Stomach (tissue), 8 donors: ENCODE measurements at regions not wholly inside any gene's neighbourhood (a gene's known extent, or its start where the extent isn't known, plus 50 kb on each side); places are given as distances from the start of the nearest gene placed in this dataset.

Experiments
- DNase-seq, 2 donors: peaks; one replicate each; pipeline versions ENCODE4 v3.0.0 to v3.0.0-alpha.2; 2013 to 2019
- H3K27ac ChIP-seq, 5 donors: fragments of 200-600 bp in 4 of 5; sonication (generic) in 4 of 5; one replicate each; pipeline ENCODE4 v1.5.1; 2013 to 2019; ENCODE audit warnings: mild to moderate bottlenecking in 1 of 5, moderate library complexity in 1 of 5
- H3K27me3 ChIP-seq, 3 donors: fragments of 200-600 bp; sonication (generic); one replicate each; pipeline ENCODE4 v1.5.1; 2017 to 2019; ENCODE audit warnings: mixed run types in 1 of 3
- H3K36me3 ChIP-seq, 4 donors: fragments of 200-600 bp; sonication (generic); 1 replicate in 3 of 4; 2 replicates in 1 of 4; pipeline ENCODE4 v1.5.1; 2016 to 2019
- H3K4me1 ChIP-seq, 4 donors: fragments of 200-600 bp; sonication (generic); one replicate each; pipeline ENCODE4 v1.5.1; 2016 to 2019
- H3K4me3 ChIP-seq, 4 donors: fragments of 200-600 bp; sonication (generic) in 3 of 4; one replicate each; pipeline ENCODE4 v1.5.1; 2016 to 2019; ENCODE audit warnings: mild to moderate bottlenecking in 1 of 4
- H3K9me3 ChIP-seq, 4 donors: fragments of 200-600 bp; sonication (generic); one replicate each; pipeline ENCODE4 v1.5.1; 2016 to 2019
- EP300 ChIP-seq: sonication (generic); formaldehyde crosslinking; IDR thresholded peaks from one replicate; pipeline ENCODE4 v1.6.1; 2017; ENCODE audit warnings: antibody characterized with exemption
- POLR2A ChIP-seq, 4 donors: fragments of 450-650 bp; IDR thresholded peaks; one replicate each; pipeline ENCODE4 v1.6.1; 2016; ENCODE audit warnings: antibody characterized with exemption in 4 of 4, control low read depth in 2 of 4, mild to moderate bottlenecking in 1 of 4, moderate library complexity in 1 of 4
- POLR2AphosphoS5 ChIP-seq, 3 donors: sonication (generic); formaldehyde crosslinking; IDR thresholded peaks; one replicate each; pipeline ENCODE4 v1.6.1; 2016; ENCODE audit warnings: antibody characterized with exemption in 3 of 3
- WGBS, 5 donors: extraction: QIAGEN DNeasy Blood & Tissue Kit in 3 of 5; methylation state at CpG; one replicate each; pipeline versions ENCODE4 v1.1.5 to v1.1.7; 2013 to 2018; 5-methylcytosine and 5-hydroxymethylcytosine counted together
- intact Hi-C: fragments of 100-400 bp; cut with DNase I; formaldehyde crosslinking; loops from one replicate; pipeline ENCODE4 v1.15.1; 2023; ENCODE audit warnings: low total_unique reads
- TF ChIP-seq, protein P1 (sequence below), 7 experiments: fragments of 450-650 bp in 4 of 7; fragments of 200-600 bp in 3 of 7; sonication (generic) in 3 of 7; IDR thresholded peaks; one replicate each; pipeline ENCODE4 v1.5.1; 2016 to 2019; ENCODE audit warnings: antibody characterized with exemption in 7 of 7, control low read depth in 2 of 7, mild to moderate bottlenecking in 1 of 7
- donor health status: healthy with polysubstance abuse.
- donor health status: Bipolar disorder and iron deficiency.
- donor health status: healthy.

DNA sequence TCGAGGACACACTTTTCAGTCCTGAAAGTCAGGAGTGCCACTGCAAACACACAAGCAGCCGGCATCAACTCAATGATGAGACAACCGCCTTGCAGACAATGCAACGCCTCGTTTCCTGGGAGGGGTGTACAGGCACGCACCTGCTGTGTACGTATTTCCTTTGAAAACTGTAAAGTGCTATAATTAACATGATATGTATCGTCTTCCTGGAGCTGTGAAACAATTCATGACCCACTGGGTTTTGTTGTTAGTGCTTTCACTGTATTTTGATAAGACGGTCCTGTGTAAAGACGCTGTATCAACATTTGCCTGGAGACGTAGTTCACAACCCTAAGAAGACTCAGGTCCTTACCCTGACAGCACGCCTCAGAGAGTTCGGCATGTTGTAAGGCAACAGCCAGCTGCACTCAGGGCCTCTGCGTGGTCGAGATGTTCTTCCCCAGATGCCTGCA is 105.7 kb upstream of the ANO1 start:
- TF ChIP-seq EP300 (no peak), POLR2AphosphoS5 (IDR thresholded peaks at IDR 0.05) (peak in 1 of 3 donors; percentile 0), POLR2A (IDR thresholded peaks at IDR 0.05) (no peak)
- TF ChIP-seq, protein P1, sequence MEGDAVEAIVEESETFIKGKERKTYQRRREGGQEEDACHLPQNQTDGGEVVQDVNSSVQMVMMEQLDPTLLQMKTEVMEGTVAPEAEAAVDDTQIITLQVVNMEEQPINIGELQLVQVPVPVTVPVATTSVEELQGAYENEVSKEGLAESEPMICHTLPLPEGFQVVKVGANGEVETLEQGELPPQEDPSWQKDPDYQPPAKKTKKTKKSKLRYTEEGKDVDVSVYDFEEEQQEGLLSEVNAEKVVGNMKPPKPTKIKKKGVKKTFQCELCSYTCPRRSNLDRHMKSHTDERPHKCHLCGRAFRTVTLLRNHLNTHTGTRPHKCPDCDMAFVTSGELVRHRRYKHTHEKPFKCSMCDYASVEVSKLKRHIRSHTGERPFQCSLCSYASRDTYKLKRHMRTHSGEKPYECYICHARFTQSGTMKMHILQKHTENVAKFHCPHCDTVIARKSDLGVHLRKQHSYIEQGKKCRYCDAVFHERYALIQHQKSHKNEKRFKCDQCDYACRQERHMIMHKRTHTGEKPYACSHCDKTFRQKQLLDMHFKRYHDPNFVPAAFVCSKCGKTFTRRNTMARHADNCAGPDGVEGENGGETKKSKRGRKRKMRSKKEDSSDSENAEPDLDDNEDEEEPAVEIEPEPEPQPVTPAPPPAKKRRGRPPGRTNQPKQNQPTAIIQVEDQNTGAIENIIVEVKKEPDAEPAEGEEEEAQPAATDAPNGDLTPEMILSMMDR (IDR thresholded peaks at IDR 0.05), result no peak
- Histone ChIP-seq H3K9me3 (no peaks in the 10 kb centered on the region), H3K27me3 (peaks cover 0 to 58% (median 0%) of the 10 kb centered on the region in 3 donors), H3K4me1 (peaks cover 0 to 13% (median 4%) of the 10 kb centered on the region in 4 donors), H3K27ac (peak overlapping the region in 2 of 5 donors; percentile 39 to 57), H3K4me3 (no peak overlapping the region), H3K36me3 (no peaks in the 10 kb centered on the region)
- peak in 1 of 2 donors; percentile 79 for DNase-seq
- WGBS, 5 donors, result 30 to 50% (median 37%) methylated on average over 15 of the region's 15 CpGs
- intact Hi-C loops, result no loop called here

DNA sequence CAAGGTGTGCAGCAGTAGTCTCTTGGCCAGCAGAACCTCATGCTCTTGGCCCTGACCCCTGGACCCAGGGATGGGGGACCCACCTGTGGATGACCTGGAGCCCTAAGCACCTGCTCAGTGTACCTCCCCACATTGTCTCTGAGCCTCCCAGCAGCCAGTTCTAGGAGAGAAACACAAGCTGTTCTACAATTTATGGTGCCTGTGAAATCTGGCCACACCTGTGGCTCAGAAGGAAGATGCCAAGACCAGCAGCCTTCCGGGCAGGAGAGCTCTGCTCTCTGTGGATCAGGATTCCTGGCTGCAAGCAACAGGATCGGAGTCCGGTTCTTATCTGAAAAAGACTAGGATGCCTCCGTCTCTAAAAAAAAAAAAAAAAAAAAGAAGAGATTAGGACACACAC is 103.6 kb upstream of the ANO1 start:
- H3K4me1 ChIP-seq, result peaks cover 0 to 13% (median 4%) of the 10 kb centered on the region in 4 donors
- H3K4me3 ChIP-seq, result no peak overlapping the region
- TF ChIP-seq POLR2A (IDR thresholded peaks at IDR 0.05), result no peak
- no peak for TF ChIP-seq POLR2AphosphoS5 (IDR thresholded peaks at IDR 0.05)
- TF ChIP-seq, protein P1 (IDR thresholded peaks at IDR 0.05), result no peak
- no peak for TF ChIP-seq EP300
- H3K36me3 ChIP-seq, result no peaks in the 10 kb centered on the region
- no peak overlapping the region for H3K27ac ChIP-seq
- no peak for DNase-seq
- peaks cover 0 to 59% (median 0%) of the 10 kb centered on the region in 3 donors for H3K27me3 ChIP-seq
- no peaks in the 10 kb centered on the region for H3K9me3 ChIP-seq
- intact Hi-C loops, result no loop called here
- 46 to 64% (median 49%) methylated on average over 3 to 4 of the region's 4 CpGs for WGBS, 5 donors

DNA sequence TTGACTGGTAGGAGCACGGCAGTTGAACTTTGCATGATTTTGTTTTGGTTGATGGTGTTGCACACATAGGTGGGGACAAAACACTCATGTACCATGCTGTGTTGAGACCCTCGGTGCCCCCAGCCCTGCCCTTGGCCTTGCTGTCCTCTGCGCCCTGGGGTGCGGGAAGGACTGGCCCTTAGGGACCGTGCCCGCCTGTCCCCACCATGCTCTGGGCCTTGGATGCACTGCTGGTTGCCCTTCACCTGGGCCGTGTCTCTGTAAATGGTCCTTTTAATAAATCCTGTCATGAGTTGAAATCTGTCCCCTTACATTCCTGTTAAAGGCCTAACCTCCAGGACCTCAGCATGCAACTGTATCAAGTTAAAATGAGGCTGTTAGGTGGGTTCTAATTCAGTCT is 102.3 kb upstream of the ANO1 start:
- intact Hi-C loops, result no loop called here
- 84 to 96% (median 93%) methylated on average over 7 of the region's 7 CpGs for WGBS, 5 donors

DNA sequence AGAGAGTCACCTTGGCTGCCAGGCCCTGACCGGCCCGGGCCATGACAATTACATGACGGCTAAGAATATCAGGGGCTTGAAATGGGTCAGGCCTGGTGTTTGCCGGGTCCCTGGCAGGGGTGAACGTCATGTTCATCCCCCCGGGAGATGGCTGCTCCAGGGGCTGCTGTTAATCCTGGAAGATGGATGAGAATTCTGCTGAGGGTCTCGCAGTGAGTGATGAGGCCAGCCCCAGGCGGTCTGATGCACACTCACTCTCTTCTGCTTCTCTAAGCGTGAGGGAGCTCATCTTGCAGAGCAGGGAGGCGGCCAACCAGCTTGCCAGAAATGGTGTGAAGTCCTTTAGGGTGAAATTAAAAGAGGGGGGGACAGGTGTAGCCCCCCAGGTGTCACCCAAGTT is 101.3 kb upstream of the ANO1 start:
- H3K4me3 ChIP-seq, result no peak overlapping the region
- TF ChIP-seq POLR2A (IDR thresholded peaks at IDR 0.05) (no peak), EP300 (no peak), POLR2AphosphoS5 (IDR thresholded peaks at IDR 0.05) (no peak)
- TF ChIP-seq, protein P1 (IDR thresholded peaks at IDR 0.05), result no peak
- WGBS, 5 donors, result 89 to 93% (median 92%) methylated on average over 10 of the region's 10 CpGs

More for the DNA sequence above, 102.3 kb upstream of the ANO1 start:
- Histone ChIP-seq H3K27me3 (peaks cover 0 to 59% (median 0%) of the 10 kb centered on the region in 3 donors), H3K27ac (no peak overlapping the region), H3K4me1 (peaks cover 0 to 5% (median 3%) of the 10 kb centered on the region in 4 donors), H3K36me3 (no peaks in the 10 kb centered on the region), H3K4me3 (no peak overlapping the region), H3K9me3 (no peaks in the 10 kb centered on the region)
- DNase-seq, result no peak
- TF ChIP-seq, protein P1 (IDR thresholded peaks at IDR 0.05), result no peak
- TF ChIP-seq POLR2A (IDR thresholded peaks at IDR 0.05), result no peak
- no peak for TF ChIP-seq POLR2AphosphoS5 (IDR thresholded peaks at IDR 0.05)
- TF ChIP-seq EP300, result no peak

More for the DNA sequence above, 101.3 kb upstream of the ANO1 start:
- H3K27me3 ChIP-seq, result peaks cover 0 to 65% (median 0%) of the 10 kb centered on the region in 3 donors
- intact Hi-C loops, result no loop called here
- no peak for DNase-seq
- no peak overlapping the region for H3K27ac ChIP-seq
- no peaks in the 10 kb centered on the region for H3K36me3 ChIP-seq
- no peaks in the 10 kb centered on the region for H3K9me3 ChIP-seq
- H3K4me1 ChIP-seq, result peaks cover 0 to 5% (median 3%) of the 10 kb centered on the region in 4 donors
